Skeletal muscle satellite cell (primary cell): ENCODE measurements at regions not wholly inside any gene's neighbourhood (a gene's known extent, or its start where the extent isn't known, plus 50 kb on each side); places are given as distances from the start of the nearest gene placed in this dataset.

Experiments
- H3K27me3 ChIP-seq: 2 replicates; pipeline ENCODE4 v1.7.0; 2013; ENCODE audit warnings: low read length; ENCODE audit not compliant: control insufficient read depth, insufficient read depth
- H3K36me3 ChIP-seq: 2 replicates; pipeline ENCODE4 v1.7.0; 2013; ENCODE audit warnings: mild to moderate bottlenecking, control low read depth, low read length; ENCODE audit not compliant: insufficient read depth
- H3K4me1 ChIP-seq: 2 replicates; pipeline ENCODE4 v1.7.0; 2013; ENCODE audit warnings: low read length; ENCODE audit not compliant: control insufficient read depth, insufficient read depth
- H3K4me2 ChIP-seq: 2 replicates; pipeline ENCODE4 v1.7.0; 2013; ENCODE audit warnings: mild to moderate bottlenecking, low read length
- H3K4me3 ChIP-seq: 2 replicates; pipeline ENCODE4 v1.7.0; 2013; ENCODE audit warnings: low read length
- H3K9ac ChIP-seq: 2 replicates; pipeline ENCODE4 v1.7.0; 2013; ENCODE audit warnings: mild to moderate bottlenecking, low read depth, low read length, moderate library complexity
- H3K9me3 ChIP-seq: replicated peaks from 2 replicates; pipeline ENCODE4 v1.7.0; 2013; ENCODE audit warnings: mild to moderate bottlenecking, control low read depth, low read length

- H3K9ac ChIP-seq, result no peak overlapping the region
- H3K36me3 ChIP-seq, result no peaks in the 10 kb centered on the region
- no peaks in the 10 kb centered on the region for H3K4me1 ChIP-seq
- H3K4me3 ChIP-seq, result no peak overlapping the region
- H3K27me3 ChIP-seq, result no peaks in the 10 kb centered on the region
- H3K9me3 ChIP-seq, result no peaks in the 10 kb centered on the region
- no peak overlapping the region for H3K4me2 ChIP-seq
Measured at GRCh38 chr16:60553090-60553757, 1483.0 kb downstream of the CDH8 start.

- no peaks in the 10 kb centered on the region for H3K27me3 ChIP-seq
- H3K36me3 ChIP-seq, result no peaks in the 10 kb centered on the region
- no peak overlapping the region for H3K4me3 ChIP-seq
- no peaks in the 10 kb centered on the region for H3K9me3 ChIP-seq
- no peak overlapping the region for H3K4me2 ChIP-seq
- H3K9ac ChIP-seq, result no peak overlapping the region
- no peaks in the 10 kb centered on the region for H3K4me1 ChIP-seq
Measured at GRCh38 chr16:60541535-60541934, 1494.7 kb downstream of the CDH8 start.

- H3K4me2 ChIP-seq, result no peak overlapping the region
- H3K9ac ChIP-seq, result no peak overlapping the region
- H3K27me3 ChIP-seq, result no peaks in the 10 kb centered on the region
- H3K4me3 ChIP-seq, result no peak overlapping the region
- H3K9me3 ChIP-seq, result no peaks in the 10 kb centered on the region
- no peaks in the 10 kb centered on the region for H3K36me3 ChIP-seq
- no peaks in the 10 kb centered on the region for H3K4me1 ChIP-seq
Measured at GRCh38 chr16:60510941-60511340, 1525.3 kb downstream of the CDH8 start.

- H3K4me2 ChIP-seq, result no peak overlapping the region
Measured at GRCh38 chr16:60510208-60510607, 1526.0 kb downstream of the CDH8 start.

GRCh38 chr16:60491273-60491672, 1545.0 kb downstream of the CDH8 start:
- H3K27me3 ChIP-seq, result no peaks in the 10 kb centered on the region
- H3K36me3 ChIP-seq, result no peaks in the 10 kb centered on the region
- H3K4me1 ChIP-seq, result no peaks in the 10 kb centered on the region
- no peaks in the 10 kb centered on the region for H3K9me3 ChIP-seq
- no peak overlapping the region for H3K4me2 ChIP-seq
- no peak overlapping the region for H3K4me3 ChIP-seq
- H3K9ac ChIP-seq, result no peak overlapping the region

More at GRCh38 chr16:60510208-60510607, 1526.0 kb downstream of the CDH8 start:
- no peaks in the 10 kb centered on the region for H3K27me3 ChIP-seq
- no peaks in the 10 kb centered on the region for H3K9me3 ChIP-seq
- H3K4me3 ChIP-seq, result no peak overlapping the region
- no peaks in the 10 kb centered on the region for H3K4me1 ChIP-seq
- no peaks in the 10 kb centered on the region for H3K36me3 ChIP-seq
- H3K9ac ChIP-seq, result no peak overlapping the region

- H3K36me3 ChIP-seq, result no peaks in the 10 kb centered on the region
- no peak overlapping the region for H3K9ac ChIP-seq
- H3K4me1 ChIP-seq, result no peaks in the 10 kb centered on the region
- H3K4me2 ChIP-seq, result no peak overlapping the region
- H3K27me3 ChIP-seq, result no peaks in the 10 kb centered on the region
- H3K9me3 ChIP-seq, result peaks cover 4% of the 10 kb centered on the region
- H3K4me3 ChIP-seq, result no peak overlapping the region
Measured at GRCh38 chr16:60485872-60486489, 1550.3 kb downstream of the CDH8 start.

- H3K4me1 ChIP-seq, result no peaks in the 10 kb centered on the region
- no peak overlapping the region for H3K4me2 ChIP-seq
- no peaks in the 10 kb centered on the region for H3K27me3 ChIP-seq
- peaks cover 4% of the 10 kb centered on the region for H3K9me3 ChIP-seq
- H3K36me3 ChIP-seq, result no peaks in the 10 kb centered on the region
- no peak overlapping the region for H3K9ac ChIP-seq
- no peak overlapping the region for H3K4me3 ChIP-seq
Measured at GRCh38 chr16:60484901-60485300, 1551.3 kb downstream of the CDH8 start.

GRCh38 chr16:60481591-60481990, 1554.6 kb downstream of the CDH8 start:
- H3K4me1 ChIP-seq, result no peaks in the 10 kb centered on the region
- peaks cover 4% of the 10 kb centered on the region for H3K9me3 ChIP-seq
- no peak overlapping the region for H3K9ac ChIP-seq
- H3K36me3 ChIP-seq, result no peaks in the 10 kb centered on the region
- H3K27me3 ChIP-seq, result no peaks in the 10 kb centered on the region
- H3K4me2 ChIP-seq, result no peak overlapping the region
- H3K4me3 ChIP-seq, result no peak overlapping the region

- Histone ChIP-seq H3K27me3 (no peaks in the 10 kb centered on the region), H3K9ac (no peak overlapping the region), H3K4me2 (no peak overlapping the region), H3K4me1 (no peaks in the 10 kb centered on the region), H3K9me3 (no peaks in the 10 kb centered on the region), H3K36me3 (no peaks in the 10 kb centered on the region), H3K4me3 (no peak overlapping the region)
Measured at GRCh38 chr16:60478810-60479209, 1557.4 kb downstream of the CDH8 start.

- no peak overlapping the region for H3K4me3 ChIP-seq
- H3K4me1 ChIP-seq, result no peaks in the 10 kb centered on the region
- H3K36me3 ChIP-seq, result no peaks in the 10 kb centered on the region
Measured at GRCh38 chr16:60463986-60464385, 1572.3 kb downstream of the CDH8 start.

GRCh38 chr16:60459463-60459862, 1576.8 kb downstream of the CDH8 start:
- no peaks in the 10 kb centered on the region for H3K27me3 ChIP-seq
- H3K4me3 ChIP-seq, result no peak overlapping the region
- no peaks in the 10 kb centered on the region for H3K36me3 ChIP-seq
- no peaks in the 10 kb centered on the region for H3K9me3 ChIP-seq
- H3K4me2 ChIP-seq, result no peak overlapping the region
- no peaks in the 10 kb centered on the region for H3K4me1 ChIP-seq
- H3K9ac ChIP-seq, result no peak overlapping the region

More at GRCh38 chr16:60463986-60464385, 1572.3 kb downstream of the CDH8 start:
- H3K9ac ChIP-seq, result no peak overlapping the region
- H3K4me2 ChIP-seq, result no peak overlapping the region
- no peaks in the 10 kb centered on the region for H3K9me3 ChIP-seq
- H3K27me3 ChIP-seq, result no peaks in the 10 kb centered on the region

GRCh38 chr16:60458255-60458654, 1578.0 kb downstream of the CDH8 start:
- Histone ChIP-seq H3K4me1 (no peaks in the 10 kb centered on the region), H3K4me3 (no peak overlapping the region), H3K9me3 (no peaks in the 10 kb centered on the region), H3K36me3 (no peaks in the 10 kb centered on the region), H3K9ac (no peak overlapping the region), H3K27me3 (no peaks in the 10 kb centered on the region), H3K4me2 (no peak overlapping the region)
